B cell (primary cell): ENCODE measurements at regions not wholly inside any gene's neighbourhood (a gene's known extent, or its start where the extent isn't known, plus 50 kb on each side); places are given as distances from the start of the nearest gene placed in this dataset.

ENCODE experiments used
- ATAC-seq: fragments of 200-7000 bp; cut with Tn5 transposase; one replicate; pipeline ENCODE4 v1.10.0; 2021; ENCODE audit warnings: low read depth, mild to moderate bottlenecking, moderate number of reproducible peaks, moderate library complexity
- CTCF ChIA-PET: fragments of 350-600 bp; sonication (Branson Sonifier 250); formaldehyde crosslinking; loops from one replicate; lab custom pipeline; 2021; ENCODE audit warnings: antibody characterized with exemption, inconsistent platforms; lab: Charles Lee
- POLR2A ChIA-PET: fragments of 350-600 bp; sonication (Branson Sonifier 250); formaldehyde crosslinking; loops from one replicate; lab custom pipeline; 2021; ENCODE audit warnings: antibody characterized with exemption; lab: Charles Lee
- DNase-seq: peaks from one replicate; pipeline ENCODE4 v3.0.0; 2013
- H2AFZ ChIP-seq: 2 replicates; pipeline ENCODE4 v1.6.1; 2012; ENCODE audit warnings: mild to moderate bottlenecking, low read depth, low read length; ENCODE audit not compliant: insufficient read depth, poor library complexity, severe bottlenecking
- H3K27ac ChIP-seq, 2 donors: 1 replicate in 1 of 2; 2 replicates in 1 of 2; pipeline ENCODE4 v1.5.1; 2012 to 2013; ENCODE audit warnings: low read length in 2 of 2, mild to moderate bottlenecking in 2 of 2, moderate library complexity in 1 of 2
- H3K27me3 ChIP-seq, 4 experiments: fragments of 200-600 bp in 1 of 4; sonication (generic) in 1 of 4; replicated peaks in 1 of 4; 1 replicate in 2 of 4; 2 replicates in 2 of 4; pipeline versions ENCODE4 v1.6.1 to v1.7.0; 2013 to 2016; ENCODE audit warnings: low read length in 3 of 4, mild to moderate bottlenecking in 2 of 4, mixed read lengths in 1 of 4, moderate library complexity in 1 of 4; ENCODE audit not compliant: insufficient read depth in 4 of 4, control insufficient read depth in 3 of 4; ENCODE audit errors: control extremely low read depth in 1 of 4
- H3K36me3 ChIP-seq, 2 experiments: replicated peaks in 1 of 2; 1 replicate in 1 of 2; 2 replicates in 1 of 2; pipeline versions ENCODE4 v1.6.1 to v1.7.1; 2013; ENCODE audit warnings: low read length in 1 of 2; ENCODE audit not compliant: insufficient read depth in 2 of 2, control insufficient read depth in 1 of 2; ENCODE audit errors: control extremely low read depth in 1 of 2, extremely low read depth in 1 of 2
- H3K4me1 ChIP-seq, 2 donors: fragments of 200-600 bp in 1 of 2; sonication (generic) in 1 of 2; 1 replicate in 1 of 2; 2 replicates in 1 of 2; pipeline versions ENCODE4 v1.5.1 to v1.6.1; 2013 to 2017; ENCODE audit warnings: low read length in 2 of 2; ENCODE audit not compliant: control insufficient read depth in 2 of 2, insufficient read depth in 2 of 2
- H3K4me2 ChIP-seq: replicated peaks from 2 replicates; pipeline ENCODE3; 2012; ENCODE audit warnings: mild to moderate bottlenecking, low read depth, low read length; ENCODE audit not compliant: poor library complexity, severe bottlenecking
- H3K4me3 ChIP-seq, 5 experiments: fragments of 200-600 bp in 1 of 5; sonication (generic) in 1 of 5; 1 replicate in 3 of 5; 2 replicates in 2 of 5; pipeline versions ENCODE4 v1.5.1 to v1.7.0; 2011 to 2016; ENCODE audit warnings: low read length in 4 of 5, mild to moderate bottlenecking in 4 of 5, low read depth in 2 of 5, control low read depth in 1 of 5, moderate library complexity in 1 of 5; ENCODE audit not compliant: insufficient read depth in 1 of 5; ENCODE audit errors: control extremely low read depth in 1 of 5, extremely low read depth in 1 of 5
- H3K79me2 ChIP-seq: fragments of 200-600 bp; sonication (generic); one replicate; pipeline ENCODE4 v1.6.0; 2016; ENCODE audit warnings: low read length; ENCODE audit not compliant: control insufficient read depth, insufficient read depth
- H3K9ac ChIP-seq: fragments of 200-600 bp; sonication (generic); 2 replicates; pipeline ENCODE4 v1.6.1; 2017; ENCODE audit warnings: mild to moderate bottlenecking, low read length, moderate library complexity
- H3K9me3 ChIP-seq, 3 donors: one replicate each; pipeline versions ENCODE4 v1.6.1 to v1.7.1; 2013; ENCODE audit warnings: low read length in 2 of 3; ENCODE audit not compliant: control insufficient read depth in 2 of 3, insufficient read depth in 1 of 3; ENCODE audit errors: control extremely low read depth in 1 of 3
- H4K20me1 ChIP-seq: 2 replicates; pipeline ENCODE4 v1.6.0; 2012; ENCODE audit warnings: mild to moderate bottlenecking, low read length; ENCODE audit not compliant: insufficient read depth, control insufficient read depth, poor library complexity, severe bottlenecking
- H3K27ac Mint-ChIP-seq: one replicate; pipeline ENCODE4 v1.8.0; 2021; ENCODE audit warnings: mixed read lengths
- H3K27me3 Mint-ChIP-seq: one replicate; pipeline ENCODE4 v1.8.0; 2021; ENCODE audit warnings: mixed read lengths
- H3K4me1 Mint-ChIP-seq: one replicate; pipeline ENCODE4 v1.8.0; 2021; ENCODE audit warnings: mixed read lengths
- H3K4me3 Mint-ChIP-seq: one replicate; pipeline ENCODE4 v1.8.0; 2021; ENCODE audit warnings: mixed read lengths
- H3K9me3 Mint-ChIP-seq: one replicate; pipeline ENCODE4 v1.8.0; 2022; ENCODE audit warnings: mixed read lengths; ENCODE audit not compliant: insufficient read depth
- EZH2 ChIP-seq: IDR thresholded peaks from 2 replicates; pipeline ENCODE4 v1.6.1; 2012; ENCODE audit warnings: borderline replicate concordance, low read depth, mild to moderate bottlenecking, moderate library complexity, low read length; ENCODE audit not compliant: insufficient read depth, poor library complexity, severe bottlenecking
- WGBS: methylation state at CpG from one replicate; pipeline ENCODE4 v1.1.5; 2013; ENCODE audit warnings: missing lambda C conversion rate; ENCODE audit not compliant: insufficient coverage; 5-methylcytosine and 5-hydroxymethylcytosine counted together
- intact Hi-C: fragments of 100-400 bp; cut with micrococcal nuclease; formaldehyde crosslinking; loops from one replicate; pipeline ENCODE4 v1.10.0; 2022
- TF ChIP-seq, protein P1 (sequence below): fragments of 200-600 bp; IDR thresholded peaks from one replicate; pipeline ENCODE4 v1.8.0; 2022; ENCODE audit warnings: antibody characterized with exemption, mild to moderate bottlenecking

DNA sequence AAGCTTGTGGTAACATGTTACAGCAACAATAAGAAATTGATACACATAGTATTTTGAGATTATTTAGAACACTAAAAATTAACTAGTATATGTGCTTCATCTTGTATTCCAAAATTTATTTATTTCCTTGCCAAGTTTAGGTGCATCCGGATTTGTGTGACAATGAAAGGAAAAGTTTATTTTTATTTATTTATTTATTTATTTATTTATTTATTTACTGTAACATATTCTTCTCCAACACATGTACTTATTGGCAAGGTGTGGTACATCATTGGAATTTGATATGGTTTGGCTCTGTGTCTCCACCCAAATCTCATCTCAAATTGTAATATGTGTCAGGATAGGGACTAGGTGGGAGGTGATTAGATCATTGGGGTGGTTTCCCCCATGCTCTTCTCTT lies 373.3 kb upstream of the EDIL3 start:
- Mint-ChIP-seq H3K4me3 (no peak overlapping the region), H3K27ac (no peak overlapping the region), H3K4me1 (no peaks in the 10 kb centered on the region), H3K27me3 (no peaks in the 10 kb centered on the region), H3K9me3 (no peaks in the 10 kb centered on the region)
- H3K27ac ChIP-seq = no peak overlapping the region
- intact Hi-C loops = no loop called here
- H3K4me2 ChIP-seq = no peak overlapping the region
- H3K4me1 ChIP-seq = no peaks in the 10 kb centered on the region
- no peak for ATAC-seq
- no peaks in the 10 kb centered on the region for H3K27me3 ChIP-seq
- H3K4me3 ChIP-seq = no peak overlapping the region
- H3K9ac ChIP-seq = no peak overlapping the region
- no peaks in the 10 kb centered on the region for H3K36me3 ChIP-seq
- H4K20me1 ChIP-seq = no peaks in the 10 kb centered on the region
- H2AFZ ChIP-seq = no peak overlapping the region
- TF ChIP-seq, protein P1, sequence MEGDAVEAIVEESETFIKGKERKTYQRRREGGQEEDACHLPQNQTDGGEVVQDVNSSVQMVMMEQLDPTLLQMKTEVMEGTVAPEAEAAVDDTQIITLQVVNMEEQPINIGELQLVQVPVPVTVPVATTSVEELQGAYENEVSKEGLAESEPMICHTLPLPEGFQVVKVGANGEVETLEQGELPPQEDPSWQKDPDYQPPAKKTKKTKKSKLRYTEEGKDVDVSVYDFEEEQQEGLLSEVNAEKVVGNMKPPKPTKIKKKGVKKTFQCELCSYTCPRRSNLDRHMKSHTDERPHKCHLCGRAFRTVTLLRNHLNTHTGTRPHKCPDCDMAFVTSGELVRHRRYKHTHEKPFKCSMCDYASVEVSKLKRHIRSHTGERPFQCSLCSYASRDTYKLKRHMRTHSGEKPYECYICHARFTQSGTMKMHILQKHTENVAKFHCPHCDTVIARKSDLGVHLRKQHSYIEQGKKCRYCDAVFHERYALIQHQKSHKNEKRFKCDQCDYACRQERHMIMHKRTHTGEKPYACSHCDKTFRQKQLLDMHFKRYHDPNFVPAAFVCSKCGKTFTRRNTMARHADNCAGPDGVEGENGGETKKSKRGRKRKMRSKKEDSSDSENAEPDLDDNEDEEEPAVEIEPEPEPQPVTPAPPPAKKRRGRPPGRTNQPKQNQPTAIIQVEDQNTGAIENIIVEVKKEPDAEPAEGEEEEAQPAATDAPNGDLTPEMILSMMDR = no peak
- no peak for TF ChIP-seq EZH2
- ChIA-PET POLR2A (no interaction called here), CTCF (no interaction called here)
- WGBS = no CpG with 5 or more reads among the region's 1 CpG
- no peak for DNase-seq
- no peaks in the 10 kb centered on the region for H3K9me3 ChIP-seq
- H3K79me2 ChIP-seq = no peaks in the 10 kb centered on the region

DNA sequence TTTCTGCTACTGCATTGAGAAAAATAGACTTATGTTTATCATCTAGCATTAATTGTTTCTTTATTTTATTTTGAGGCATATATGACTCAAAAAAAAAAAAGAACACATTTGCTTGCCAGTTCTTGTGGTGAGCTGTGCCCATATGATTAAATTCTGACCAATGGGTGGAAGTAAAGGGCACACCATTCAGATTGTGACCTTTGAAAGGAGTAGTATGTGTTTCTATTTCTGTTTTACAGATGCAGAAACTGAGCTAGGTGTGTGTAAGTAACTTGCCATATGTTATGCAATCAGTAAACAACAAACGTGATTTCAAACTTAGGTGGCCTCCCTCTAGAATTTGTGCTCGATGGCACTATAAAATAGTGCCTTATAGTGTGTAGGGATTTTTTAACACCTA lies 368.1 kb upstream of the EDIL3 start:
- no CpG with 5 or more reads among the region's 2 CpGs for WGBS
- no peaks in the 10 kb centered on the region for H3K36me3 ChIP-seq
- no peaks in the 10 kb centered on the region for H3K4me1 ChIP-seq
- Mint-ChIP-seq H3K9me3 (no peaks in the 10 kb centered on the region), H3K27me3 (no peaks in the 10 kb centered on the region), H3K27ac (no peak overlapping the region), H3K4me1 (no peaks in the 10 kb centered on the region), H3K4me3 (no peak overlapping the region)
- no peaks in the 10 kb centered on the region for H3K79me2 ChIP-seq
- H3K4me2 ChIP-seq = no peak overlapping the region
- no peak overlapping the region for H3K27ac ChIP-seq
- ChIA-PET POLR2A (no interaction called here), CTCF (no interaction called here)
- ATAC-seq (no peak), DNase-seq (no peak)
- no peak overlapping the region for H2AFZ ChIP-seq
- H3K9me3 ChIP-seq = no peaks in the 10 kb centered on the region
- no peak for TF ChIP-seq EZH2
- TF ChIP-seq, protein P1 = no peak
- no peak overlapping the region for H3K4me3 ChIP-seq
- no peak overlapping the region for H3K9ac ChIP-seq
- H3K27me3 ChIP-seq = no peaks in the 10 kb centered on the region
- intact Hi-C loops = no loop called here
- H4K20me1 ChIP-seq = no peaks in the 10 kb centered on the region
